22Rv1 (cell line): ENCODE measurements at regions not wholly inside any gene's neighbourhood (a gene's known extent, or its start where the extent isn't known, plus 50 kb on each side); places are given as distances from the start of the nearest gene placed in this dataset.

Experiments
- ZFX ChIP-seq: fragments of 450-650 bp; IDR thresholded peaks from 2 replicates; pipeline ENCODE4 v1.6.1; 2017; ENCODE audit warnings: antibody characterized with exemption, borderline replicate concordance
- TF ChIP-seq, protein P1 (sequence below): fragments of 450-650 bp; IDR thresholded peaks from 2 replicates; pipeline ENCODE4 v1.5.1; 2017; ENCODE audit warnings: mild to moderate bottlenecking

DNA sequence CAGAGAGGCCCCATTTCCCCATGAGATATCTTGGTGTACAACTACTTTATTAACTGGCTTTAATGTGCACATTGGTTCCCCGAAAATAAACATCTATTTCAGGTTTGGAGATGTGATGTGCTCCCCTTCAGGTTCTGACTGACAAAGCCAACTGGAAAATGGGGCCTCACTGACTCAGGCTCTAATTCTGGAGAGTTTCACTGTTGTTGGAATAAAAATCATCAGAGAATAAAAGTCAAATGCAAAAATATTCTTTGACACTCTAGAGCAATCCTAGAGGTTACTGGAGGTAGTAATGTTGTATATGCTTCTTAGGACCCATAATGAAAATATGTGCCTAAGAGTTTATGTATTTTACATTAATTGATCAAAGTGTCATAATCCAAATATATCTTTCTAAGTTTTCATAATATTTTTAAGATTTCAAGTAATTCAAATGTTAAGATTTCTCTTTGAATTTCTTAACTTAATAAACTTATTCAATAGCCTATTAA lies 189.9 kb upstream of the COL3A1 start:
- TF ChIP-seq, protein P1, sequence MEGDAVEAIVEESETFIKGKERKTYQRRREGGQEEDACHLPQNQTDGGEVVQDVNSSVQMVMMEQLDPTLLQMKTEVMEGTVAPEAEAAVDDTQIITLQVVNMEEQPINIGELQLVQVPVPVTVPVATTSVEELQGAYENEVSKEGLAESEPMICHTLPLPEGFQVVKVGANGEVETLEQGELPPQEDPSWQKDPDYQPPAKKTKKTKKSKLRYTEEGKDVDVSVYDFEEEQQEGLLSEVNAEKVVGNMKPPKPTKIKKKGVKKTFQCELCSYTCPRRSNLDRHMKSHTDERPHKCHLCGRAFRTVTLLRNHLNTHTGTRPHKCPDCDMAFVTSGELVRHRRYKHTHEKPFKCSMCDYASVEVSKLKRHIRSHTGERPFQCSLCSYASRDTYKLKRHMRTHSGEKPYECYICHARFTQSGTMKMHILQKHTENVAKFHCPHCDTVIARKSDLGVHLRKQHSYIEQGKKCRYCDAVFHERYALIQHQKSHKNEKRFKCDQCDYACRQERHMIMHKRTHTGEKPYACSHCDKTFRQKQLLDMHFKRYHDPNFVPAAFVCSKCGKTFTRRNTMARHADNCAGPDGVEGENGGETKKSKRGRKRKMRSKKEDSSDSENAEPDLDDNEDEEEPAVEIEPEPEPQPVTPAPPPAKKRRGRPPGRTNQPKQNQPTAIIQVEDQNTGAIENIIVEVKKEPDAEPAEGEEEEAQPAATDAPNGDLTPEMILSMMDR = no peak
- no peak for TF ChIP-seq ZFX
